ENCODE measurements at regions not wholly inside any gene's neighbourhood (a gene's known extent, or its start where the extent isn't known, plus 50 kb on each side); places are given as distances from the start of the nearest gene placed in this dataset.
"Not testable (repeated sequence)": the region's sequence is repeated elsewhere in the genome, so short reads cannot be mapped to it uniquely, and the experiment has no call there.

DNA sequence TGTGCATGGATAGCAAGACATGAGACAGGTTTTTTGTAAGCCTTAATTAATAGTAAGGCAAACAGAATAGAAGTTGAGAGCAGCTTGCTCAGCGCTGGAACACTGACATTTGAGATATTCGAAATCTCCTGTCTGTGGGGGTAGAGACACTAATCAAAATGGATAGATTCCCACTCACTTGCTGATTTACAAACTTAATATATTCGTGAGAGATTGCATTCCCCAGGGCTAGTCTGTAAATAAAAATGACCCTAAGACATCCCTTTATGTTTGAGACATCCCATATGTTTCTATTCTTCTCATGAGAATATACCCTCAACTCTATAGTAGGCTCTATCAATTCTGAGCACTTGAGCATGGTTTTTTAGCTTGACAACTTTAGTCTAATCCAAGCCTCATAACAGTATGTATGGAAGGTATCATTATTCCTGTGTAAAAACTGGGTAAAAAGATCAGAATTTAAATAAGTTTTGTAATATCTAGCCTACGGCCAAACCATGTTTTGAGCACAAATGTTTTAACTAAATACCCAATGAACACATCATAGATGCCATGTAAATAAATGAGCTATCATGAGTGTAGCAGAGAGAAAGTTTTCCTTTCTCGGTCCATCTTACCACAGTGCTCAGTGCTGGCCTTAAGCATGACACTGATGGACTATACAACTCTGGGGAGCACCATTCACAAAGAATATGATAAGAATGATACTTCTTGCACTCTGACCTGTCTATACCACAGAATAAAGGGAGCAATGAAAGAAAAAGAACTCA, 609.2 kb downstream of the PSAT1 start:
- H3K36me3 ChIP-seq (ENCODE audit: control insufficient read depth, insufficient read depth, low read length), result no peaks in the 10 kb centered on the region
- H3K4me3 ChIP-seq (ENCODE audit: insufficient read depth, low read depth, low read length, poor library complexity, severe bottlenecking), result no peak overlapping the region
- no peaks in the 10 kb centered on the region for H3K4me1 ChIP-seq (ENCODE audit: control insufficient read depth, insufficient read depth, low read length, poor library complexity, severe bottlenecking)
- H3K9me3 ChIP-seq (ENCODE audit: control insufficient read depth, low read length), result no peaks in the 10 kb centered on the region
- H3K27me3 ChIP-seq (replicated peaks; ENCODE audit: control insufficient read depth, insufficient read depth, low read length, poor library complexity, severe bottlenecking), result no peaks in the 10 kb centered on the region
- DNase-seq, result no peak
- H3K27ac ChIP-seq (ENCODE audit: insufficient read depth, low read length, poor library complexity, severe bottlenecking), result no peak overlapping the region

DNA sequence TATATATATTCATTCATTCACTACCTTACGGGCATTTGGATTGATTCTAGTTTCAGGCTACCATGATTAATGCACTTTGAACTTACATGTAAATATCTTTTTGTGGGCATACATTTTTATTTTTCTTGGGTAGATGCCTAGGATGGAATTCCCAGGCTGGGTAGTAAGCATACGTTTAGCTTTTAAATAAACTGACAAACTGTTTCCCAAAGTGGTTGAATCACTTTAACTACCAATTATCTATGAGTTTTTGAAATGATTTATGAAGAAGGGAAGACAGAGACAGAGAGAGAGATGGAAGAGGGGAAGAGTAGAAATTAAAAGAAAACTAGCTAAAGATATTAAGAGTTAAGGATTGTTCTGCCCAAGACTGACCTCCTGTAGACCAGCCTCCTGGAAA, 612.6 kb downstream of the PSAT1 start:
- DNase-seq, result no peak
- Histone ChIP-seq H3K36me3 (ENCODE audit: control insufficient read depth, insufficient read depth, low read length) (no peaks in the 10 kb centered on the region), H3K9me3 (ENCODE audit: control insufficient read depth, low read length) (no peaks in the 10 kb centered on the region), H3K4me1 (ENCODE audit: control insufficient read depth, insufficient read depth, low read length, poor library complexity, severe bottlenecking) (no peaks in the 10 kb centered on the region), H3K27ac (ENCODE audit: insufficient read depth, low read length, poor library complexity, severe bottlenecking) (no peak overlapping the region), H3K4me3 (ENCODE audit: insufficient read depth, low read depth, low read length, poor library complexity, severe bottlenecking) (no peak overlapping the region), H3K27me3 (replicated peaks; ENCODE audit: control insufficient read depth, insufficient read depth, low read length, poor library complexity, severe bottlenecking) (no peaks in the 10 kb centered on the region)

- H3K4me1 ChIP-seq (ENCODE audit: control insufficient read depth, insufficient read depth, low read length, poor library complexity, severe bottlenecking); H3K27ac ChIP-seq (ENCODE audit: insufficient read depth, low read length, poor library complexity, severe bottlenecking); H3K36me3 ChIP-seq (ENCODE audit: control insufficient read depth, insufficient read depth, low read length); DNase-seq; H3K4me3 ChIP-seq (ENCODE audit: insufficient read depth, low read depth, low read length, poor library complexity, severe bottlenecking); H3K27me3 ChIP-seq (replicated peaks; ENCODE audit: control insufficient read depth, insufficient read depth, low read length, poor library complexity, severe bottlenecking); H3K9me3 ChIP-seq (ENCODE audit: control insufficient read depth, low read length): not testable (repeated sequence)
Measured at GRCh38 chr9:78916884-78917283, 620.0 kb downstream of the PSAT1 start.

- no peak overlapping the region for H3K27ac ChIP-seq (ENCODE audit: insufficient read depth, low read length, poor library complexity, severe bottlenecking)
- no peaks in the 10 kb centered on the region for H3K27me3 ChIP-seq (replicated peaks; ENCODE audit: control insufficient read depth, insufficient read depth, low read length, poor library complexity, severe bottlenecking)
- no peak for DNase-seq
- H3K4me3 ChIP-seq (ENCODE audit: insufficient read depth, low read depth, low read length, poor library complexity, severe bottlenecking), result no peak overlapping the region
- no peaks in the 10 kb centered on the region for H3K9me3 ChIP-seq (ENCODE audit: control insufficient read depth, low read length)
- H3K36me3 ChIP-seq (ENCODE audit: control insufficient read depth, insufficient read depth, low read length), result no peaks in the 10 kb centered on the region
- H3K4me1 ChIP-seq (ENCODE audit: control insufficient read depth, insufficient read depth, low read length, poor library complexity, severe bottlenecking), result no peaks in the 10 kb centered on the region
Measured at GRCh38 chr9:78918976-78919375, 622.1 kb downstream of the PSAT1 start.

DNA sequence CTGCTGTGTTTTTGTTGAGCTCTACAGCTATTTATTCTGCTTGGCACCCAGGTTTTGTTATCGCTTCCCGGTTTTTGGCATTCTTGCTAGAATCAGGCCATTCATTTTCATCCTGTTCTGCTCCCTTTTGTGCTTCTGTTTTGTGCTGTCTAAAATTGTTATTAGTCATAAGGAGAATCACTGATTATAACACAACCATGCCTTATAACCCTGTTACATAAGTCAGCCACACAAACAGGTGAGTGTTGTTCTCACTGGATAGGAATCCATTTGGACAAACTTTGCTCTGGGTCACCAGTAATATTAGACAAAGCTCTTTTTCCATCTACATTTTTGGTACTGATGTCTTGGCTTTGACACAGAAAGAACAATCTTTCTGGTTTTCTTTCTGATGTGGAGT, 622.8 kb downstream of the PSAT1 start:
- Histone ChIP-seq H3K4me1 (ENCODE audit: control insufficient read depth, insufficient read depth, low read length, poor library complexity, severe bottlenecking) (no peaks in the 10 kb centered on the region), H3K27me3 (replicated peaks; ENCODE audit: control insufficient read depth, insufficient read depth, low read length, poor library complexity, severe bottlenecking) (no peaks in the 10 kb centered on the region), H3K27ac (ENCODE audit: insufficient read depth, low read length, poor library complexity, severe bottlenecking) (no peak overlapping the region), H3K36me3 (ENCODE audit: control insufficient read depth, insufficient read depth, low read length) (no peaks in the 10 kb centered on the region), H3K4me3 (ENCODE audit: insufficient read depth, low read depth, low read length, poor library complexity, severe bottlenecking) (no peak overlapping the region), H3K9me3 (ENCODE audit: control insufficient read depth, low read length) (no peaks in the 10 kb centered on the region)
- DNase-seq, result no peak

DNA sequence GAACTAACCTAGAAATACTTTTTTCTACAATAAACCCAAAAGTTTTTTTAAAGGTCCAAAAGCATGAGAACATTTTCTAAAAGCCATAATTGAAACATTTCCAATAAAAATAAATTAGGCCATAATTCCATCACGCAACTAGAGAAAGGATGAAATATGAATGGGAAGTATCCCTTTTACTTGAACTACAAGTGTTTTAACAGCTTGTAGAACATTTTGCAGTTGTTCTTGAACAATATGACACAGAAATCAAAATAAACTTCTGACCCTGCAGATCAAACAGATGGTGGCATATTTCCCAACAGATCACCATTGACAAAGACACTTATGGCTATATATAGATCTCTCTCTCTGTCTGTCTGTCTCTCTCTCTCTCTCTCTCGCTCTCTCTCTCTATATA, 624.4 kb downstream of the PSAT1 start:
- Histone ChIP-seq H3K4me1 (ENCODE audit: control insufficient read depth, insufficient read depth, low read length, poor library complexity, severe bottlenecking) (no peaks in the 10 kb centered on the region), H3K9me3 (ENCODE audit: control insufficient read depth, low read length) (no peaks in the 10 kb centered on the region), H3K4me3 (ENCODE audit: insufficient read depth, low read depth, low read length, poor library complexity, severe bottlenecking) (no peak overlapping the region), H3K27me3 (replicated peaks; ENCODE audit: control insufficient read depth, insufficient read depth, low read length, poor library complexity, severe bottlenecking) (no peaks in the 10 kb centered on the region), H3K27ac (ENCODE audit: insufficient read depth, low read length, poor library complexity, severe bottlenecking) (no peak overlapping the region), H3K36me3 (ENCODE audit: control insufficient read depth, insufficient read depth, low read length) (no peaks in the 10 kb centered on the region)
- no peak for DNase-seq

DNA sequence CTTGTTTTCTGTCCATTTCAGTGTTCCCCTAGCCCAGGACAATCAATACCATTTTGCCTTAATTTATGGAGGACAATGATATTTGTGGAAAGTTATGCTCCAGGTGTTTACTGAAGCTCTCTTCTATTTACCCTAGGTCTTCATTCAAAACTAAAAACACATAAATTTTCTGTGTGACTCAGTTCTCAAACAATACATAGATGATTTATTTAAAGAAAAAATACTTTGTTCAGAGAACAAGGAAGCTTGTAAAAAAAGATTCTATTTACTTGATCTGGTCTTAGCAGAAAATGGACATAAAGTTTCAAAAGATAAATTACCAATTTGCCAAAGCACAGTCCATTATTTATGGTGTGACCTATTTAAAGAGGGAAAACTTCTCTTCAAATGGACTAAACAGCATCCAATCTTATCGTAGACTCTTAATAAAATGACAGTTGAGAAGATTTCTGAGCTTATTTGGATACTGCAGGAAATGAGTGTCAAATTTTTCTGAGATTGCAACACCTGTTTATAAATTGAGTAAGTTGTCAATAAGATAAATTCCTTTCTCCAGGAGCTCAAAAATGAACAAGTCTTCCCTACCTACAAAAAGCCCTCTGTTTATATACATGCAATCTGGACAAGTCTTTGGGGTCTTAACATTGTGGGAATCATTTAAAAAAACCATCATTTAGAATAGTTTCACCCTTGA, 627.2 kb downstream of the PSAT1 start:
- Histone ChIP-seq H3K27ac (ENCODE audit: insufficient read depth, low read length, poor library complexity, severe bottlenecking) (no peak overlapping the region), H3K9me3 (ENCODE audit: control insufficient read depth, low read length) (no peaks in the 10 kb centered on the region), H3K36me3 (ENCODE audit: control insufficient read depth, insufficient read depth, low read length) (no peaks in the 10 kb centered on the region), H3K4me1 (ENCODE audit: control insufficient read depth, insufficient read depth, low read length, poor library complexity, severe bottlenecking) (no peaks in the 10 kb centered on the region), H3K27me3 (replicated peaks; ENCODE audit: control insufficient read depth, insufficient read depth, low read length, poor library complexity, severe bottlenecking) (no peaks in the 10 kb centered on the region), H3K4me3 (ENCODE audit: insufficient read depth, low read depth, low read length, poor library complexity, severe bottlenecking) (no peak overlapping the region)
- DNase-seq, result no peak

- Histone ChIP-seq H3K27me3 (replicated peaks; ENCODE audit: control insufficient read depth, insufficient read depth, low read length, poor library complexity, severe bottlenecking) (no peaks in the 10 kb centered on the region), H3K27ac (ENCODE audit: insufficient read depth, low read length, poor library complexity, severe bottlenecking) (no peak overlapping the region), H3K36me3 (ENCODE audit: control insufficient read depth, insufficient read depth, low read length) (no peaks in the 10 kb centered on the region), H3K9me3 (ENCODE audit: control insufficient read depth, low read length) (no peaks in the 10 kb centered on the region), H3K4me1 (ENCODE audit: control insufficient read depth, insufficient read depth, low read length, poor library complexity, severe bottlenecking) (no peaks in the 10 kb centered on the region), H3K4me3 (ENCODE audit: insufficient read depth, low read depth, low read length, poor library complexity, severe bottlenecking) (no peak overlapping the region)
- no peak for DNase-seq
Measured at GRCh38 chr9:78927099-78927940, 630.4 kb downstream of the PSAT1 start.

- no peaks in the 10 kb centered on the region for H3K27me3 ChIP-seq (replicated peaks; ENCODE audit: control insufficient read depth, insufficient read depth, low read length, poor library complexity, severe bottlenecking)
- no peaks in the 10 kb centered on the region for H3K9me3 ChIP-seq (ENCODE audit: control insufficient read depth, low read length)
- no peaks in the 10 kb centered on the region for H3K4me1 ChIP-seq (ENCODE audit: control insufficient read depth, insufficient read depth, low read length, poor library complexity, severe bottlenecking)
- no peak overlapping the region for H3K27ac ChIP-seq (ENCODE audit: insufficient read depth, low read length, poor library complexity, severe bottlenecking)
- DNase-seq, result no peak
- H3K4me3 ChIP-seq (ENCODE audit: insufficient read depth, low read depth, low read length, poor library complexity, severe bottlenecking), result no peak overlapping the region
- no peaks in the 10 kb centered on the region for H3K36me3 ChIP-seq (ENCODE audit: control insufficient read depth, insufficient read depth, low read length)
Measured at GRCh38 chr9:78928625-78929405, 631.9 kb downstream of the PSAT1 start.
